A549 (cell line): ENCODE measurements at regions not wholly inside any gene's neighbourhood (a gene's known extent, or its start where the extent isn't known, plus 50 kb on each side); places are given as distances from the start of the nearest gene placed in this dataset.

ENCODE experiments used
- ATAC-seq, 2 experiments: fragments of 200-7000 bp in 1 of 2; fragments of >200 bp in 1 of 2; cut with Nextera tagmentation in 1 of 2; cut with Tn5 transposase in 1 of 2; 3 replicates each; pipeline versions ENCODE4 v1.8.0 to v1.9.1; 2018 to 2020; ENCODE audit warnings: mild to moderate bottlenecking in 1 of 2, moderate library complexity in 1 of 2
- CTCF ChIA-PET: fragments of 300-600 bp; sonication (Branson Sonifier 250); formaldehyde crosslinking; extraction: SDS; loops from one replicate; lab custom pipeline; 2021; ENCODE audit warnings: antibody characterized with exemption, inconsistent platforms; lab: Yijun Ruan, JAX
- POLR2A ChIA-PET: fragments of 350-600 bp; formaldehyde crosslinking; extraction: SDS; loops from one replicate; lab custom pipeline; 2021; ENCODE audit warnings: antibody characterized with exemption, inconsistent platforms; lab: Yijun Ruan, JAX
- DNase-seq, 2 experiments: peaks; one replicate each; pipeline versions ENCODE4 v3.0.0 to v3.0.0-alpha.2; 2011 to 2016; ENCODE audit warnings: low read depth in 1 of 2, low spot score in 1 of 2
- FAIRE-seq: peaks from 2 replicates; lab custom pipeline; 2011; peaks lifted over from hg19 to GRCh38; lab: Jason Lieb, UNC
- H3K27ac ChIP-seq, 2 experiments: fragments of >200 bp; sonication (Bioruptor Twin); formaldehyde crosslinking; 3 replicates each; pipeline ENCODE4 v1.5.1; 2016 to 2017
- H3K4me1 ChIP-seq: fragments of >200 bp; sonication (Bioruptor Twin); formaldehyde crosslinking; 3 replicates; pipeline ENCODE4 v1.6.1; 2016
- H3K4me2 ChIP-seq: fragments of >200 bp; sonication (Bioruptor Twin); formaldehyde crosslinking; 3 replicates; pipeline ENCODE4 v1.6.1; 2016
- H3K4me3 ChIP-seq: fragments of >200 bp; sonication (Bioruptor Twin); formaldehyde crosslinking; 3 replicates; pipeline ENCODE4 v1.5.1; 2016
- H3K9me3 ChIP-seq: fragments of >200 bp; sonication (Bioruptor Twin); formaldehyde crosslinking; 3 replicates; pipeline ENCODE4 v1.6.1; 2016
- ATOH8 ChIP-seq: fragments of 250-450 bp; sonication (Bioruptor Pico); IDR thresholded peaks from 2 replicates; pipeline ENCODE4 v1.5.0; 2020; ENCODE audit warnings: low read depth, mild to moderate bottlenecking, moderate library complexity
- BCL3 ChIP-seq: fragments of >200 bp; sonication (Bioruptor Twin); formaldehyde crosslinking; IDR thresholded peaks from 3 replicates; pipeline ENCODE4 v1.6.1; 2016
- BHLHE40 ChIP-seq: IDR thresholded peaks from 2 replicates; pipeline ENCODE4 v1.6.1; 2012; ENCODE audit warnings: low read depth, low read length, inconsistent platforms
- CBX2 ChIP-seq: fragments of 200-600 bp; sonication (generic); IDR thresholded peaks from 2 replicates; pipeline ENCODE4 v1.6.1; 2016; ENCODE audit warnings: low read depth, mild to moderate bottlenecking, borderline replicate concordance
- CHD2 ChIP-seq: fragments of 150-350 bp; IDR thresholded peaks from 2 replicates; pipeline ENCODE4 v1.6.1; 2014; ENCODE audit warnings: low read length; ENCODE audit not compliant: partially characterized antibody
- CTCF ChIP-seq: fragments of >200 bp; sonication (Bioruptor Twin); formaldehyde crosslinking; IDR thresholded peaks from 3 replicates; pipeline ENCODE4 v1.5.1; 2016
- EHMT2 ChIP-seq: fragments of 200-600 bp; sonication (generic); IDR thresholded peaks from 2 replicates; pipeline ENCODE4 v1.6.1; 2016; ENCODE audit warnings: antibody characterized with exemption, low read depth, mild to moderate bottlenecking, moderate library complexity
- EP300 ChIP-seq, 2 experiments: fragments of >200 bp; sonication (Bioruptor Twin); formaldehyde crosslinking; IDR thresholded peaks; 2 replicates in 1 of 2; 3 replicates in 1 of 2; pipeline ENCODE4 v1.6.1; 2016 to 2017
- FOSB ChIP-seq: fragments of 250-450 bp; sonication (Bioruptor Pico); IDR thresholded peaks from 2 replicates; pipeline ENCODE4 v1.5.0; 2020; ENCODE audit warnings: mild to moderate bottlenecking, moderate library complexity
- HES2 ChIP-seq: fragments of >200 bp; sonication (Bioruptor Twin); formaldehyde crosslinking; IDR thresholded peaks from 2 replicates; pipeline ENCODE4 v1.6.1; 2016
- HOXA7 ChIP-seq: fragments of 250-450 bp; sonication (Bioruptor Pico); IDR thresholded peaks from 2 replicates; pipeline ENCODE4 v1.5.0; 2020; ENCODE audit warnings: mild to moderate bottlenecking, moderate library complexity
- HOXB13 ChIP-seq: fragments of 250-450 bp; sonication (Bioruptor Pico); IDR thresholded peaks from 2 replicates; pipeline ENCODE4 v1.5.0; 2020; ENCODE audit warnings: low read depth, mild to moderate bottlenecking, moderate library complexity
- HOXB5 ChIP-seq: fragments of 250-450 bp; sonication (Bioruptor Pico); IDR thresholded peaks from 2 replicates; pipeline ENCODE4 v1.5.0; 2020; ENCODE audit warnings: mild to moderate bottlenecking, moderate library complexity
- JUN ChIP-seq, 2 experiments: fragments of >200 bp; sonication (Bioruptor Twin); formaldehyde crosslinking; IDR thresholded peaks; 2 replicates in 1 of 2; 3 replicates in 1 of 2; pipeline ENCODE4 v1.6.1; 2016 to 2017
- KDM5A ChIP-seq: fragments of 200-600 bp; sonication (generic); IDR thresholded peaks from 2 replicates; pipeline ENCODE4 v1.6.1; 2016; ENCODE audit warnings: antibody characterized with exemption, mild to moderate bottlenecking
- MAZ ChIP-seq: fragments of 150-350 bp; IDR thresholded peaks from 2 replicates; pipeline ENCODE4 v1.6.1; 2014; ENCODE audit warnings: antibody characterized with exemption, low read depth, low read length, borderline replicate concordance
- MYC ChIP-seq: IDR thresholded peaks from 2 replicates; pipeline ENCODE4 v1.6.1; 2012; ENCODE audit warnings: mild to moderate bottlenecking, inconsistent platforms, low read length, improper control_type of control experiment, borderline replicate concordance
- NFE2L2 ChIP-seq: fragments of 150-350 bp; conservative IDR thresholded peaks from 2 replicates; pipeline ENCODE4 v1.6.1; 2014; ENCODE audit warnings: low read length
- POLR2A ChIP-seq: IDR thresholded peaks from 2 replicates; pipeline ENCODE4 v1.6.1; 2012; ENCODE audit warnings: mild to moderate bottlenecking, low read length
- POLR2AphosphoS2 ChIP-seq: conservative IDR thresholded peaks from 2 replicates; pipeline ENCODE4 v1.6.1; 2012; ENCODE audit warnings: low read length, improper control_type of control experiment, inconsistent platforms
- RARB ChIP-seq: fragments of 250-450 bp; sonication (Bioruptor Pico); IDR thresholded peaks from 2 replicates; pipeline ENCODE4 v1.8.0; 2021; ENCODE audit warnings: mild to moderate bottlenecking, moderate library complexity
- REST ChIP-seq: fragments of 200-600 bp; sonication (generic); IDR thresholded peaks from 2 replicates; pipeline ENCODE4 v1.6.1; 2016; ENCODE audit warnings: antibody characterized with exemption, mild to moderate bottlenecking, moderate library complexity
- SMC3 ChIP-seq: fragments of >200 bp; sonication (Bioruptor Twin); formaldehyde crosslinking; IDR thresholded peaks from 3 replicates; pipeline ENCODE4 v1.6.1; 2018; ENCODE audit warnings: inconsistent platforms
- TP53 ChIP-seq: fragments of 250-450 bp; sonication (Bioruptor Pico); IDR thresholded peaks from 2 replicates; pipeline ENCODE4 v1.5.0; 2021; ENCODE audit warnings: mild to moderate bottlenecking, moderate library complexity
- ZC3H11A ChIP-seq: fragments of 450-650 bp; IDR thresholded peaks from 2 replicates; pipeline ENCODE4 v1.6.1; 2014; ENCODE audit warnings: antibody characterized with exemption, mild to moderate bottlenecking
- WGBS: methylation state at CpG from one replicate; pipeline ENCODE4 v1.1.6; 2017; ENCODE audit errors: missing lambda C conversion rate; 5-methylcytosine and 5-hydroxymethylcytosine counted together

- no peak overlapping the region for H3K4me3 ChIP-seq
- ChIA-PET POLR2A (no interaction called here), CTCF (no interaction called here)
- no peaks in the 10 kb centered on the region for H3K9me3 ChIP-seq
- DNase-seq, result no peak
- TF ChIP-seq REST (no peak), RARB (CRISPR knock-in tag) (no peak), POLR2AphosphoS2 (no peak), CTCF (no peak), HOXB13 (CRISPR knock-in tag) (no peak), CBX2 (no peak), MYC (no peak), BHLHE40 (no peak)
- no peak for FAIRE-seq
- H3K27ac ChIP-seq, result no peak overlapping the region
- no peak overlapping the region for H3K4me2 ChIP-seq
- ATAC-seq, result no peak
- H3K4me1 ChIP-seq, result no peaks in the 10 kb centered on the region
Measured at GRCh38 chr4:158006990-158007389, 165.8 kb downstream of the GASK1B start.

GRCh38 chr4:158005021-158005420 is 167.8 kb downstream of the GASK1B start:
- CTCF ChIA-PET, result interaction anchor here (1.3 kb wide), 1 partner anchor 9 kb away, joined by 3 read pairs; no protein-coding TSS in a partner anchor
- no peaks in the 10 kb centered on the region for H3K9me3 ChIP-seq
- DNase-seq (no peak), ATAC-seq (no peak), FAIRE-seq (no peak)
- POLR2A ChIA-PET, result no interaction called here
- H3K4me1 ChIP-seq, result no peaks in the 10 kb centered on the region
- TF ChIP-seq EP300 (IDR thresholded peaks at IDR 0.05) (no peak), POLR2A (no peak), JUN (IDR thresholded peaks at IDR 0.05) (no peak), POLR2AphosphoS2 (no peak), FOSB (CRISPR knock-in tag) (no peak), REST (no peak), BCL3 (no peak), MAZ (no peak), TP53 (CRISPR knock-in tag) (no peak), HOXB5 (CRISPR knock-in tag) (no peak), ZC3H11A (no peak), KDM5A (no peak), ATOH8 (no peak), NFE2L2 (no peak), HOXA7 (no peak), HES2 (no peak), EHMT2 (no peak), SMC3 (no peak), CHD2 (no peak)
- H3K27ac ChIP-seq, result no peak overlapping the region; a peak in 1 of 6 replicates
- no peak overlapping the region for H3K4me2 ChIP-seq
- H3K4me3 ChIP-seq, result no peak overlapping the region
- WGBS, result 81% methylated on average over 2 of the region's 2 CpGs
